ENCODE measurements at regions not wholly inside any gene's neighbourhood (a gene's known extent, or its start where the extent isn't known, plus 50 kb on each side); places are given as distances from the start of the nearest gene placed in this dataset.

GRCh38 chr10:130761032-130761575 lies 550.4 kb downstream of the TCERG1L start:
- Mint-ChIP-seq H3K27ac (no peak overlapping the region), H3K9me3 (peaks cover 0 to 21% (median 2%) of the 10 kb centered on the region in 7 donors), H3K36me3 (no peaks in the 10 kb centered on the region), H3K4me1 (peaks cover 0 to 3% (median 0%) of the 10 kb centered on the region in 3 donors), H3K27me3 (no peaks in the 10 kb centered on the region), H3K4me3 (no peak overlapping the region)
- ATAC-seq (ENCODE audit: low read depth in 2 of 2) (no peak), DNase-seq (no peak)

- H3K36me3 Mint-ChIP-seq: no peaks in the 10 kb centered on the region
- no peak for ATAC-seq (ENCODE audit: low read depth in 2 of 2)
- peaks cover 0 to under 1% (median 0%) of the 10 kb centered on the region in 3 donors for H3K4me1 Mint-ChIP-seq
- H3K9me3 Mint-ChIP-seq: peaks cover 0 to 23% (median 3%) of the 10 kb centered on the region in 7 donors
- H3K4me3 Mint-ChIP-seq: no peak overlapping the region
- H3K27me3 Mint-ChIP-seq: no peaks in the 10 kb centered on the region
- H3K27ac Mint-ChIP-seq: no peak overlapping the region
- DNase-seq: no peak
Observed at GRCh38 chr10:130761788-130762301, 549.7 kb downstream of the TCERG1L start.

DNA sequence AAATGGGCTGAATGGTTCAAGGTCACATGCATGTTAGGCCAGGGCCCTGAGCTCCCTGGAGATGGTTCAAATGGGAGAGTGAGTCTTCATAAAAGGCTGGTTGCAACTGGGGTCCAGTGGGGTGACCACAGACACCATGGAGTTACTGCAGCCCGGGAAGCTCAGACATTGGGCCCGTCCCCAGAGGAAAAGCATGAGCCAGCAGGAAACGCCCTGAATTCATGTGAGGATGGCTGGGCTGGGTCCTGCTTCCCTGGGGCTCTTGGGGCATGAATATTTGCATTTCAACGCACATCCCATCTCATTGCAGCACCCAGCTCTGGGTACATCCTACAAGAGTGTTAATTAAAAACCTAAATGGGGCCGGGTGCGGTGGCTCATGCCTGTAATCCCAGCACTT lies 549.0 kb downstream of the TCERG1L start:
- Mint-ChIP-seq H3K36me3 (no peaks in the 10 kb centered on the region), H3K27me3 (no peaks in the 10 kb centered on the region), H3K4me1 (no peaks in the 10 kb centered on the region), H3K9me3 (peaks cover 0 to 23% (median 3%) of the 10 kb centered on the region in 7 donors), H3K27ac (no peak overlapping the region), H3K4me3 (peak overlapping the region in 1 of 8 donors; percentile 41)
- no peak for ATAC-seq (ENCODE audit: low read depth in 2 of 2)
- no peak for DNase-seq

DNA sequence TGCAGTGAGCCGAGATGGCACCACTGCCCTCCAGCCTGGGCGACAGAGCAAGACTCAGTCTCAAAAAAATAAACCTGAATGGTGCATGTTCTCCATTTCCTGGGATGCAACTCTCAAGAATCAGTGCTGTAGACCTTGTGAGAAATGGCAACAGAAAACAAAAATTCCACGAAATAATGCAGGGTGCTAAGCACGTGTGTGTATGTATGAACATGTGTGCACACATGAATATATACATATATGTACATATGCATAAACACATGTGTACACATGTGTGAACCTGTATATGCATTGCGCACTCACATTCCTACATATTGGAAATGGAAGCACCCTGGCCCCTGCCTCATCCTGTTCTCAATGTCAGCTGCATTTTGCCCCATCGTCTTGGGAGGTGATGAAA lies 548.5 kb downstream of the TCERG1L start:
- H3K9me3 Mint-ChIP-seq: peaks cover 3 to 26% (median 4%) of the 10 kb centered on the region in 7 donors
- peaks cover 0 to 1% of the 10 kb centered on the region in 2 donors for H3K36me3 Mint-ChIP-seq
- H3K4me3 Mint-ChIP-seq: no peak overlapping the region
- no peak overlapping the region for H3K27ac Mint-ChIP-seq
- ATAC-seq (ENCODE audit: low read depth in 2 of 2) (no peak), DNase-seq (no peak)
- H3K27me3 Mint-ChIP-seq: no peaks in the 10 kb centered on the region
- no peaks in the 10 kb centered on the region for H3K4me1 Mint-ChIP-seq

DNA sequence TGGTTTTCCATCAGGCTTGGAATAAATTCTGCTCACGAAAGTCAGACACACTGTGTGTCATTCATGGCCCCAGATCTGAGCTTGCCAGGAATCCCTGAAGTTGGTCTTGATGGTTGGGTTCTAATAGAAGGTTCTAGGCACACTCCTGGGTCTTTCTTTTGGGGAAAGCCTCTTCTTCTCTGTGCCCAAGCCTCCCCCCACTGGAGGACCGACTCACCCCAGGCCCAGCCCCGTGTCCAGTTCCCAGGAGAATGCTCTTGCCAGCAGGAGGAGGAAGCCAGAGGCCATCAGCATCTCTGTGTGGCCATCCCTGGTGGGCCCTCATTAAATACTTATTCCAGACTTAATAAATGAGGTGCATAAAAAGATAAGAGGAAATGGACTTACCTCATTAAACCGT lies 548.0 kb downstream of the TCERG1L start:
- peaks cover 5 to 26% (median 8%) of the 10 kb centered on the region in 7 donors for H3K9me3 Mint-ChIP-seq
- ATAC-seq (ENCODE audit: low read depth in 2 of 2) (no peak), DNase-seq (no peak)
- H3K4me3 Mint-ChIP-seq: no peak overlapping the region
- H3K27ac Mint-ChIP-seq: no peak overlapping the region
- H3K27me3 Mint-ChIP-seq: no peaks in the 10 kb centered on the region
- H3K36me3 Mint-ChIP-seq: peaks cover 0 to 4% of the 10 kb centered on the region in 2 donors
- no peaks in the 10 kb centered on the region for H3K4me1 Mint-ChIP-seq

- no peak overlapping the region for H3K4me3 Mint-ChIP-seq
- no peaks in the 10 kb centered on the region for H3K27me3 Mint-ChIP-seq
- ATAC-seq (ENCODE audit: low read depth in 2 of 2) (no peak), DNase-seq (no peak)
- H3K27ac Mint-ChIP-seq: no peak overlapping the region
- no peaks in the 10 kb centered on the region for H3K4me1 Mint-ChIP-seq
- H3K36me3 Mint-ChIP-seq: peaks cover 0 to 4% of the 10 kb centered on the region in 2 donors
- H3K9me3 Mint-ChIP-seq: peaks cover 7 to 26% (median 10%) of the 10 kb centered on the region in 7 donors
Observed at GRCh38 chr10:130764651-130765050, 546.9 kb downstream of the TCERG1L start.

DNA sequence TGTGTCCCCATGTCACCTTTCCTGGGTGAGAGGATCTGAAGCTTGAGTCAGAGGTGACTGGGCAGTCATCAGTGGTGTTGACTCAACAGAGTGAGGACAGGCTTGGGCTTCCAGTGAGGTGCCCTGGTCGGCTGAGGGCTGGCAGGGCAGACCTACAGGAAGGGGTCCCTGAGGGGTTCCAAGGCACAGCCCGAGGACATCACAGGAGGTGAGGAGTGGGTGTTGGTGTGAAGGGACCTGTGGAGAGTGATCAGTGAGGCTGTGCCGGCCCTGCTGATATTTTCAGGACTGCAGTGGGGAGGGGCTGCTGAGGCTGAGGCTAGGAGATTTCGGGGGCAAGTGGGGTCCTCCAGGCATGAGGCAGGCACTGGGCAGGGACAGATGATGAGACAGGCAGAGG lies 545.5 kb downstream of the TCERG1L start:
- ATAC-seq (ENCODE audit: low read depth in 2 of 2) (no peak), DNase-seq (no peak)
- Mint-ChIP-seq H3K4me3 (no peak overlapping the region), H3K27ac (no peak overlapping the region), H3K4me1 (no peaks in the 10 kb centered on the region), H3K9me3 (peaks cover 7 to 27% (median 11%) of the 10 kb centered on the region in 7 donors), H3K36me3 (peaks cover 0 to 4% of the 10 kb centered on the region in 2 donors), H3K27me3 (no peaks in the 10 kb centered on the region)

DNA sequence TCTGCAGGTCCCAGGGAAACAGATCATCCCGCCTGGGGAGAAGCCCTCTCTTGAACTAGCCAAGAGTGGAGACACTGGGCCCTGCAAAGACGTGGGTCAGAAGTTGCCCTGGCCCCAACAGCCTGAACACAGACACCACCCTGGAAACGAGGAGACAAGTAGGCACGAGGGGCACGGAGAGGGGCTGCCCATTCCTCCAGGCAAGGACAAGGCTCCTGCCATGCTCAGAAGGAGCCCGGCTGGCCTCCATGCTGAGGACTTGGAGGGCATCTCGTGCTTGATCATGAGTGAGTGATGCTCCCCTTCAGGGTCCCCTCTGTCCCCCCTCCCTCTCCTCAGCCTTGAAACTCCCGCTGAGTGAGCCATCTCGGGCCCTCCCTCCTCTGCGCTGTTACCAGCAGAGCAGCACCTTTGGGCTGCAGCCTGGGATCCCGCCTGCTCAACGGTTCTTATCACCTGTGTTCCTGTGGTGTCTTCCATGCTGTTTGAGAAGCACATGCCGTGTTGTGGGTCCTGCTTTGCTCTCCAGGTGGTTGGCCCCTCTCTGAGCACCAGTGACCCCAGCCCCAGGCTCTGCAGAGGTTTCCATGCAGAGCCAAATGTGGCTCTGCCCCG lies 544.3 kb downstream of the TCERG1L start:
- peaks cover 7 to 27% (median 11%) of the 10 kb centered on the region in 7 donors for H3K9me3 Mint-ChIP-seq
- no peaks in the 10 kb centered on the region for H3K27me3 Mint-ChIP-seq
- no peak for ATAC-seq (ENCODE audit: low read depth in 2 of 2)

DNA sequence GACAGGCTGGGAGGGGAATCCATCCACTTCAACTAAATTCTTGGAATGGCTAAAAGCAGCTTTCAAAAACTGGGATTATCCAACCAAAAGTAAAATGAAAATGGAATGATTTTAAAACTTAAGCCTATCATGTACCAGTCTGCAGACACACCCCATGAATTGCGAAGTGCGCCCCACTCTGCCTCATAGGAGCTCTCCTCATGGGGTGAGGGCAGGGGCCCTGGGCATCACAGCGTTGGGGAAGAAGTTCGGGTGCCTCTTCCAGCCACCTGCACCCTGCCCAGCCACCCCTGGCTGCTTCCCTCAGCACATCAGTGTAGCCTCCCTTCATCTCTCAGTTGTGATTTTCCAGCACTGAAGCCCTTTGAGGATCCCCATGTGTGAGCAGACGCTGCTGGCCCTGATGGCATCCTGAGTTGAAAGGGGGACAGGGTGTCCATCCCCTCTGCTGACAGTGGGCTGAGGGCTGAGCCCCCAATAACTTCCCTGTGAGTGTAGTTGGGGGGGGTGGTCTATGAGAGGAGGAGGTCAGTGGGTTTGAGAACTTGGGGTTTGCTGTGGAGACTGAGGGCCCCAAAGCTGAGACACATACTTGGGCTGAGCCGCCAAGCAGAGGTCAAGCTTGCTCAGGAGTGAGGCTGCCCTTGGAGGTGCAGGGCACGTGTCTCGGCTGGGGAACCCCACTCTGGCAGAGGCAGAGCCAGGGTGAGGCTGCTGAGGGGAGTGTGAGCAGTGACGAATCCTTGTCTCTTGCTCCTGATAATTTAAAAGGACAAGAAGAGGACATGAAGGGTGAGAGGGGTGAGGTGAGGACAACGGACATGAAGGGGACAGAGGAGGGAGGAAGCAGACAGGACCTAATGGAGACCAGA lies 542.1 kb downstream of the TCERG1L start:
- H3K9me3 Mint-ChIP-seq: peaks cover 7 to 27% (median 11%) of the 10 kb centered on the region in 7 donors
- no peak overlapping the region for H3K4me3 Mint-ChIP-seq
- peaks cover 0 to 7% (median 0%) of the 10 kb centered on the region in 3 donors for H3K27me3 Mint-ChIP-seq
- ATAC-seq (ENCODE audit: low read depth in 2 of 2) (no peak), DNase-seq (no peak)
- H3K36me3 Mint-ChIP-seq: peaks cover 0 to 4% of the 10 kb centered on the region in 2 donors
- no peak overlapping the region for H3K27ac Mint-ChIP-seq
- H3K4me1 Mint-ChIP-seq: no peaks in the 10 kb centered on the region

More for the DNA sequence above, 544.3 kb downstream of the TCERG1L start:
- Mint-ChIP-seq H3K4me1 (no peaks in the 10 kb centered on the region), H3K4me3 (no peak overlapping the region), H3K36me3 (peaks cover 0 to 4% of the 10 kb centered on the region in 2 donors), H3K27ac (no peak overlapping the region)
- no peak for DNase-seq

- H3K9me3 Mint-ChIP-seq: peaks cover 7 to 23% (median 11%) of the 10 kb centered on the region in 7 donors
- ATAC-seq (ENCODE audit: low read depth in 2 of 2) (no peak), DNase-seq (no peak)
- H3K4me1 Mint-ChIP-seq: no peaks in the 10 kb centered on the region
- no peak overlapping the region for H3K4me3 Mint-ChIP-seq
- H3K27me3 Mint-ChIP-seq: peaks cover 0 to 7% (median 0%) of the 10 kb centered on the region in 3 donors
- H3K27ac Mint-ChIP-seq: no peak overlapping the region
- peaks cover 0 to 4% of the 10 kb centered on the region in 2 donors for H3K36me3 Mint-ChIP-seq
Observed at GRCh38 chr10:130770018-130770630, 541.4 kb downstream of the TCERG1L start.

- H3K4me3 Mint-ChIP-seq: no peak overlapping the region
- DNase-seq (no peak), ATAC-seq (ENCODE audit: low read depth in 2 of 2) (no peak)
- peaks cover 0 to 7% (median 0%) of the 10 kb centered on the region in 3 donors for H3K27me3 Mint-ChIP-seq
- H3K36me3 Mint-ChIP-seq: peaks cover 0 to 4% of the 10 kb centered on the region in 2 donors
- peak overlapping the region in 1 of 6 donors; percentile 76 for H3K27ac Mint-ChIP-seq
- H3K4me1 Mint-ChIP-seq: no peaks in the 10 kb centered on the region
- H3K9me3 Mint-ChIP-seq: peaks cover 5 to 16% (median 11%) of the 10 kb centered on the region in 7 donors
Observed at GRCh38 chr10:130771491-130771946, 540.0 kb downstream of the TCERG1L start.

DNA sequence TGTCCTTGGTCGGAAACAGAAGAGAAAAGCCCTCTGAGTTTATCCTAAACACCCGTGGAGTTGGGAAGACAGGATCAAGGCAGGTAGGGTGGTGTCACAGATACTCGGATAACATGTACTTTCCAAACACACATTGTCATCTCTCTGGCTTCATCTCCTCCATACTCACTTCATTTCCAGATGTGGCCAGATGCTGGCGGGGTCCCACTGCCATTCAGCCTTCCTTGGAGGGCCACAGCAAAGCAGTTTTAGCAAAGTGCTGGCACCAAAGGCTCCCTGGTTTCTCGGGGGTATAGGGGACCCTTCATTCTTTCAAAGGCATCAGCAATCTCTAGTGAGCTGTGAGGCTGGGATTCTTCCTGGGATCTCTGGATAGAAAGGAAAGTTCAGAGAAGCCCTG lies 539.5 kb downstream of the TCERG1L start:
- Mint-ChIP-seq H3K9me3 (peaks cover 5 to 16% (median 11%) of the 10 kb centered on the region in 7 donors), H3K27me3 (peaks cover 0 to 7% (median 0%) of the 10 kb centered on the region in 3 donors), H3K4me1 (no peaks in the 10 kb centered on the region), H3K4me3 (no peak overlapping the region), H3K36me3 (peaks cover 0 to 4% of the 10 kb centered on the region in 2 donors), H3K27ac (peak overlapping the region in 1 of 6 donors; percentile 76)
- ATAC-seq (ENCODE audit: low read depth in 2 of 2) (no peak), DNase-seq (no peak)

- DNase-seq (no peak), ATAC-seq (ENCODE audit: low read depth in 2 of 2) (no peak)
- peaks cover 0 to 4% of the 10 kb centered on the region in 2 donors for H3K36me3 Mint-ChIP-seq
- no peak overlapping the region for H3K27ac Mint-ChIP-seq
- peaks cover 0 to 7% (median 0%) of the 10 kb centered on the region in 3 donors for H3K27me3 Mint-ChIP-seq
- H3K9me3 Mint-ChIP-seq: peaks cover 5 to 16% (median 11%) of the 10 kb centered on the region in 7 donors
- H3K4me3 Mint-ChIP-seq: no peak overlapping the region
- no peaks in the 10 kb centered on the region for H3K4me1 Mint-ChIP-seq
Observed at GRCh38 chr10:130772676-130773075, 538.8 kb downstream of the TCERG1L start.
